SKM-1 treated with dmso at 0.1 percent for 144 hours (cell line): ENCODE measurements at regions not wholly inside any gene's neighbourhood (a gene's known extent, or its start where the extent isn't known, plus 50 kb on each side); places are given as distances from the start of the nearest gene placed in this dataset.
"Not testable (repeated sequence)": the region's sequence is repeated elsewhere in the genome, so short reads cannot be mapped to it uniquely, and the experiment has no call there.

Source experiments
- DNase-seq: peaks from one replicate; lab custom pipeline; 2025; ENCODE audit not compliant: unreplicated experiment; lab: John Stamatoyannopoulos, UW

DNA sequence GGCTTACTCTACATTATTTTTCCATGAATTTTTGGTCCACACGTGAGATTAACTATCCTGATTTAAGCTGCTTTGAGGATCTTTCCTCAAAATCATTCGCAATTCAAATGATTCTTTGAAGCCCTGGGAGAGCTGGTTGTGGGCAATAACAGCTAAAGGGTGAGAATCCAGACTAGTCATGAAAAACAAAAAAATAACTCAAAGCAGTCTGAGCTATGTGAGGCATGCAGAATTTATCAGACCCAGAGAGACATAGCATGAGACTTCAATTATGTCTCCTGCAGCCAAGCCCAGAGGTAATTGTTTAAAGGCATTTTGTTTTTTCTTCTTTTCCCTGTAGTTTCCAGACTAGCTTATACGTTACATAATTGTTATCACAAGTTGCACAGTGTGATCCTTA lies 517.3 kb upstream of the PTCHD4 start:
- no peak for DNase-seq

- no peak for DNase-seq
These were observed 515.4 kb upstream of the PTCHD4 start for GRCh38 chr6:48626421-48626820.

- no peak for DNase-seq
These were observed 513.6 kb upstream of the PTCHD4 start for GRCh38 chr6:48624631-48625030.

GRCh38 chr6:48619771-48620170 lies 508.8 kb upstream of the PTCHD4 start:
- DNase-seq = no peak

- DNase-seq = no peak
These were observed 504.0 kb upstream of the PTCHD4 start for GRCh38 chr6:48615041-48615440.

DNA sequence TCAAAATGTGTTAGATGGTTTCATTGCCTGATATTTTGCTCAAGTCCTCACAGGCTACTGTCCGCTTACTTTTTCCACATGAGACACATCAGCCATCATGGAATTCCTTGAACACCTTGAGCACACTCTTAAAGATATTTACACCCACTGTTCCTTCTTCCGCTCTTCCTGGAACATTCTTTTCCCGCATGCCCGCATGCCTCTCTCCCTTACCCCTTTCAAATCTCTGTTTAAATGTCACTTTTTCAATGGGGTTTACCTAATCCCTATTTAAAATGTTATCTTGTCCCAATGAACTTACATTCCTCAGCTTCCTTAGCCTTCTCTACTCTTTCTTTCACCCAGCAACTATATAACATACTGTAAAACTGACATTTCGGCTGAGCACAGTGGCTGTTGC lies 503.3 kb upstream of the PTCHD4 start:
- no peak for DNase-seq

DNA sequence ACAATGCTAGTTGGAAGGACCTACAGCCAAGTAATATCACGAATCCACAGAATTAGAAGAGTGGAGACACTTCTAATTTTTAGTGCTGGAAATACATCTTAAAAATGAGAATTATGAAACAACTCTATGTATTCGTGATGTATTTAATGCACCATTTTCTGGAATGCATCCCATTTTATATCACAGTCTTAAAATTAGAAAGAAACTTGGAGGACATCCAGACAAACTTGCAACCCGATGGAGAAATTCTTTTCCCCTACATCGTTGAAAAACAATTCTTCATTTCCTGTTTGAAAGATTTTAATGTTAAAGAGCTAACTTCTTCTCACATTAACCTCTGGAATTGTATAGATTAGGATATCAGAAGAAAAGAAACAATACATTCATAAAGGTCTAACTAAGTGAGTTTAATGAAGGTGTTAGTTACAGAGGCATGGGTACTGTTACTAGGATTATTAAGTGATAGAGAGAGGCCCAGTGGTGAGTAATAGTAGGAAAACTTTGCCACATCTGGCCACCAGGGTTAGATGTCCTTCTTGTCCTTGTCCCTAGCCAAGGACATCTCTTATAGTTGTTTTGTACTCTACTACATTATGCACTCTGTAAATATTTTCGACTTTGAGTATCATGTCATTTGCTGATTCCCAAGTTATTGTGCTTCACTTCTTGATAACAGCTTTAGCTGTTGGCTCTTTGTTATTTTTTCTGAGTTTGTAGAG lies 502.4 kb upstream of the PTCHD4 start:
- DNase-seq = no peak

DNA sequence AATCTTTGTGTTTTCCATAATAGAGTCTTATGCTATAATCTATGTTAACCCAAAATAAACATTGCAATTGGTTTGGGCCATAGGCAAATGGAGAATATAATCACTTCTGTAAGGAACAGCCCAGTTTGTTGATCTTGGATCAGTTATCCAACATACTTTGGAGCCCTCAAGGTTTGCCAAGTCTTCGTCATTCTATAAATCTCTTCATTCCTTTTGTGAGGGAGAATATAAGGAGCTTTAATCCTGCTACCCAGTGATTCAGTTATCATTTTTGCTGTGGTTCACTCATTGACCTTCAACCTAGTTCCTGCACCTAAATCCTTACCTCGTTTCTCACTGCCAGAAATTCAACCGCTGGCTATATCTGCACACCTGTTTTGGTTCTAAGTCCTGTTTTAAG lies 500.3 kb upstream of the PTCHD4 start:
- no peak for DNase-seq

DNA sequence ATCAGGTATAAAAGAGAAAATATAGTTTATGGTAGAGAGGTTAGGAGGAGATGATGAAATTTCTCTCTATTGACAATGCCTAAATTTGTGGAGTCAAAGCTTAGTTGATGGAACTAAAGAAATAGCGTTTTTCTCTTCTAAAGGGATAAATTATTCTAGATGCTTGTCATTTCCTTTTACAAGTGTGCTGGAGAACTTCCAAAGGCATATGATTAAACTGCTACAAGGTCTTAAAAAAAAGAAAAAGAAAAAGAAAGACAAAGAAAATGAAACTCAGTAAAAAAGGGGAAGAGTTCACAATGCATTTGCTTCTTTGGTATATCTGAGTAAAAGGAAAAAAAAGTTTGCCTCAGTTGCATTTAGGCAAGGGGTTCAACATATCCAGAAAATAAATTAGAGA lies 499.8 kb upstream of the PTCHD4 start:
- no peak for DNase-seq

DNA sequence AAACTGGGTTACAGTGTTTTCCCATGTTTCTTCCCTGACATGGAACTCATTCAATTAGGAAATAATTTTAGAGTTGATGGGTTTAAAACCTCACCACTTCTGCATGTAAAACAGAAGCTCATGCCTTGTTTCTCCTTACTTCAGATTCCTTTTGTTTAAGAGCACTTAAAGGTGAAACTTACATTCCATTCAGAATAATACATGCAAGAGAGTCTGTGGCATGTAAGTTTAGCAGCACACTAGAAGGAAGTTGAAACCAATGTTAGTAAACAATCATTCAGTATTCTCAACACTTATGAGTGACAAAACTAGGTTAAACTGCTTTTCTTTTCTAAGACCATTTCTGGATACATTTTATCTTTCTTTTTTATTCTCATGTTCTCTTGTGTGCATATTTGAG lies 495.6 kb upstream of the PTCHD4 start:
- DNase-seq = no peak

GRCh38 chr6:48597951-48598350 lies 487.0 kb upstream of the PTCHD4 start:
- DNase-seq = no peak

DNA sequence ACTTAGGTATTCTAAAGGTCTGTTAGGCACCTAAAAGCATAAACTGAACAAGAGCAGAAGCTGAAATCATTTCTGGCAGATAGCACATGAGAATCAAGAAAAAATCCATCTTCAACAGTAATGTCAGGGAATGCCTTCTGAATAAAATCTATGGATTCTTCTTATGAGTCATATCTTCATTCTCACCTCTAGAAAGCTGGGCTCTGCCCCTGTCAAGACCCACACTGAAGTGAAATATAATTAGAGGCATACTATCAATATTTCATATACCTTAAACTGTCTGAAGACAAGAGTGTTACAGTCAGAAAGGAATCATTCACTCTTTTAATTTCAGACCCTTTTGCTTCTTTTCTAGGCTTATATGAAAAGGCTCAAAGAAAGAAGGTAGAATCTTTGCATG lies 485.8 kb upstream of the PTCHD4 start:
- DNase-seq = no peak

DNA sequence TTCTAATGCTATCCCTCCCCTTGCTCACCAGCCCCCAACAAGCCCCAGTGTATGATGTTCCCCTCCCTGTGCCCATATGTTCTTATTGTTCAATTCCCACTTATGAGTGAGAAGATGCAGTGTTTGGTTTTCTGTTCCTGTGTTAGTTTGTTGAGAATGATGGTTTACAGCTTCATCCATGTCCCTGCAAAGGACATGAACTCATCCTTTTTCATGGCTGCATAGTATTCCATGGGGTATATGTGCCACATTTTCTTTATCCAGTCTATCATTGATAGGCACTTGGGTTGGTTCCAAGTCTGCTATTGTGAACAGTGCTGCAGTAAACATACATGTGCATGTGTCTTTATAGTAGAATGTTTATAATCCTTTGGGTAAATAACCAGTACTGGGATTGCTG lies 480.2 kb upstream of the PTCHD4 start:
- not testable (repeated sequence) for DNase-seq

GRCh38 chr6:48584846-48585245 lies 473.8 kb upstream of the PTCHD4 start:
- no peak for DNase-seq

GRCh38 chr6:48570656-48571055 lies 459.7 kb upstream of the PTCHD4 start:
- no peak for DNase-seq

DNA sequence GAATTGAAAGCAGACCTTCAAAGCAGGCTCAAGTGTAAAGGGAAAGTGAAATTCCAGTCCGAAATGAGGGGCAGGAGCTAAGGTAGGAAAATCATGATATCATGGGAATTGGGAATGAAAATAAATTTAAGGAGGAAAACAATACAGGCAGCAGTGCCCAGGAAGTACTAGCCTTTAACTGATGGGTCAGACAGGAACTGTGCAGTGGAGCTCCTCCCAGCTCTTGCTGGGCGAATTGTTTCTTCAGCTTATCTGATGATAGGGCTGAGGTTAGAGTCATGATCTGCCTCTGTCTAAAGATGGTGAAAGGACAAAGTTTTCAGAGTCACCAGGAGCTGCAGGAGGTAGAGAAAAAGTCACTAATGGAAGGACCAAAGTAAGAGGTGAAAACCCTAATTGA lies 457.9 kb upstream of the PTCHD4 start:
- no peak for DNase-seq

DNA sequence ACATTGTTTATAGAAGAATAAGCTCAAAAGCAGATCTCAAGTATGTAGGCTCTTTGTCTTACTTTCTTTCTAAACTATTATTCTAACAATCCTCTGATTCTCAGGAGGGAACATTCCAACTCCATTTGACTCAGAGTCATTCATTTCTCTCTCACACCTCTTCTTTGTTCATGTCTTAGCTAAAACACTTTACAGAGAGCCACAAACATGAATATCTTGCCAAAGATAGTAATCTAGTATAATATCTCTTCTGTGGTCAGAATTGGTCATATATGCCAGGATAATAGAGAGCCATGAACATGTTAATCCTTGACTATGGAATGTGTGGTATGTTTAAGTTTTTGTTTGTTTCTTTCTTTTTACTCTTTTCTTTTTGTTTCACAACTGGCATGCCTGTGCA lies 456.0 kb upstream of the PTCHD4 start:
- DNase-seq = no peak

- DNase-seq = no peak
These were observed 453.2 kb upstream of the PTCHD4 start for GRCh38 chr6:48564036-48564820.

- DNase-seq = no peak
These were observed 452.4 kb upstream of the PTCHD4 start for GRCh38 chr6:48563433-48563832.

DNA sequence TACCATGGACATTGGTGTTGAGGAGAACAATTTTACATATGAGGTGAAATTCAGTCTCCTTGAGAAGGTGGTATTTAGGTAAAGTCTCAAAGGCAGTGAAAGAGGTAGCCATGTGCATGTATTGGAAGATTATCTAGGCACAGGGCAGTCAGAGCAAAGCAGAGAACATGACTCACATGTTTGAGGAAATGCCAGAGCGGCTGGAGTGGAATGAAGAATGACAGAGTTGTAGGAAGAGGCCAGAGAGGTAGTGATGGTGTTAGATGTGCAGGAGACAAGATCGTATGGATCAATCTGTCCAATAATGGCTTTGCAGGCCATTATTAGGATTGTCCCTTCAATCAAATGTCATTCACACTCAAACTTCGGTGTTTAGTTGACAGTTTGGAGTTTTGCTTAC lies 449.4 kb upstream of the PTCHD4 start:
- no peak for DNase-seq

DNA sequence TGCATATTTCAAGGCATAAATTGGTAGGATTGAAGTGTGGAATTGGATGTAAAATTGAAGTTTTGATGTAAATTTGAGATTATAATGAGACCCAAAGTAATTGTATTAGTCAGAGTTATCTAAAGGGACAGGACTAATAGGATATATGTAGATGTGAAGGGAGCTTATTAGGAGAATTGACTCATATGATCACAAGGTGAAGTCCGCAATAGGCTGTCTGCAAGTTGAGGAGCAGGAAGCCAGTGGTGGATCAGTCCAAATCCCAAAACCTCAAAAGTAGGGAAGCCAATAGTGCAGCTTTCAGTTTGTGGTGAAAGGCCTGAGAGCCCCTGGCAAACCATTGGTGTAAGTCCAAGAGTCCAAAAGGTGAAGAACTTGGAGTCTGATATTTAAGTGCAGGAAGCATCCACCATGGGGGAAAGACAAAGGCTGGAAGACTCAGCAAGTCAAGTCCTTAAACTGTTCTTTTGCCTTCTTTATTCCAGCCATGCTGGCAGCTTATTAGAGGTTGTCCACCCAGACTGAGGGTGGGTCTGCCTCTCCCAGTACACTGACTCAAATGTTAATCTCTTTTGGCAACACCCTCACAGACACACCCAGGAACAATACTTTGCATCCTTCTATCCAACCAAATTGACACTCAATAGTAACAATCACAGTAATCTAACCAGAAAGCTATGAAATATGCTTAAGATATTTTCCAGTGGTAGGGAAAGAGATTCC lies 442.6 kb upstream of the PTCHD4 start:
- DNase-seq = no peak

DNA sequence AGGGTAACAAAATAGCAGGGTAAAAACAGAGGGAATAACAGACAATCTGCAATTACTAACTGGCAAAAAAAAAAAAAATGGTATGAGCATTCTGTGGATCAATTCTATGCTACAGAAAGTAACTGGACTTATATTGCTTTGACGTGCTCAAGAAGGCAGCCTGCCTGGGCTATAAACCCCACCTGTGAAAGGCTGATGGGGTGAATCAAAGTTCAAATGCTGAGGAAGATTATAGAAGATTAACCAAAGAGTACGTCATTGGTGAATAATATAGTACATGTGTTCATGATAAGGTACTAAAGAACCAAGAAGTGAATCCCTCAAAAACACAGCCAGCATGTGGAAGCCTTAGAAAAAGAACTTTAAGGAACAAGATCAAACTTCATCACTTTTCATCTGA lies 441.9 kb upstream of the PTCHD4 start:
- no peak for DNase-seq
